AG20443 (cell line): ENCODE measurements at regions not wholly inside any gene's neighbourhood (a gene's known extent, or its start where the extent isn't known, plus 50 kb on each side); places are given as distances from the start of the nearest gene placed in this dataset.
"Not testable (repeated sequence)": the region's sequence is repeated elsewhere in the genome, so short reads cannot be mapped to it uniquely, and the experiment has no call there.

Experiments used
- DNase-seq: peaks from one replicate; pipeline ENCODE4 v3.0.0; 2012; ENCODE audit warnings: low spot score, mixed read lengths

- no peak for DNase-seq
Measured at GRCh38 chr17:27944546-27945332, 51.6 kb upstream of the LYRM9 start.

GRCh38 chr17:27945333-27945616, 52.1 kb upstream of the LYRM9 start:
- DNase-seq = no peak

- no peak for DNase-seq
Measured at GRCh38 chr17:27945953-27946352, 52.8 kb upstream of the LYRM9 start.

GRCh38 chr17:27946513-27946912, 53.3 kb upstream of the LYRM9 start:
- no peak for DNase-seq

GRCh38 chr17:27947005-27947406, 53.8 kb upstream of the LYRM9 start:
- no peak for DNase-seq

GRCh38 chr17:27949304-27949703, 56.1 kb upstream of the LYRM9 start:
- no peak for DNase-seq

- DNase-seq = not testable (repeated sequence)
Measured at GRCh38 chr17:27950225-27950624, 57.1 kb upstream of the LYRM9 start.

GRCh38 chr17:27950995-27951394, 57.8 kb upstream of the LYRM9 start:
- no peak for DNase-seq

- no peak for DNase-seq
Measured at GRCh38 chr17:27951872-27952271, 58.7 kb upstream of the LYRM9 start.

GRCh38 chr17:27952366-27952765, 59.2 kb upstream of the LYRM9 start:
- DNase-seq = no peak

- no peak for DNase-seq
Measured at GRCh38 chr17:27954548-27955495, 61.7 kb upstream of the LYRM9 start.

- peak; percentile 28 for DNase-seq
Measured at GRCh38 chr17:27956601-27957445, 63.7 kb upstream of the LYRM9 start.

- not testable (repeated sequence) for DNase-seq
Measured at GRCh38 chr17:27957446-27957793, 64.3 kb upstream of the LYRM9 start.

GRCh38 chr17:27958708-27959381, 65.7 kb upstream of the LYRM9 start:
- DNase-seq = no peak

- no peak for DNase-seq
Measured at GRCh38 chr17:27959382-27959709, 66.2 kb upstream of the LYRM9 start.

- no peak for DNase-seq
Measured at GRCh38 chr17:27960183-27960849, 67.2 kb upstream of the LYRM9 start.

- DNase-seq = not testable (repeated sequence)
Measured at GRCh38 chr17:27962581-27962980, 69.4 kb upstream of the LYRM9 start.

- no peak for DNase-seq
Measured at GRCh38 chr17:27965224-27965623, 72.1 kb upstream of the LYRM9 start.

- DNase-seq = no peak
Measured at GRCh38 chr17:27968206-27968732, 74.2 kb upstream of the NLK start.

- DNase-seq = no peak
Measured at GRCh38 chr17:27970587-27970986, 71.9 kb upstream of the NLK start.
